Astrocyte of the cerebellum (primary cell): ENCODE measurements at regions not wholly inside any gene's neighbourhood (a gene's known extent, or its start where the extent isn't known, plus 50 kb on each side); places are given as distances from the start of the nearest gene placed in this dataset.
"Not testable (repeated sequence)": the region's sequence is repeated elsewhere in the genome, so short reads cannot be mapped to it uniquely, and the experiment has no call there.

ENCODE experiments used
- DNase-seq: peaks from one replicate; pipeline ENCODE4 v3.0.0-alpha.2; 2011; ENCODE audit warnings: low read depth
- H3K4me3 ChIP-seq: 2 replicates; pipeline ENCODE4 v1.5.1; 2011; ENCODE audit warnings: mild to moderate bottlenecking, low read depth, low read length, moderate library complexity
- in situ Hi-C: cut with HindIII; loops from 2 replicates; pipeline ENCODE4 v1.10.0; 2017; ENCODE audit warnings: low sequenced_read_pairs
- TF ChIP-seq, protein P1 (sequence below): IDR thresholded peaks from 2 replicates; pipeline ENCODE4 v1.5.1; 2012; ENCODE audit warnings: low read length, low read depth, moderate library complexity, mild to moderate bottlenecking; ENCODE audit errors: missing control alignments

DNA sequence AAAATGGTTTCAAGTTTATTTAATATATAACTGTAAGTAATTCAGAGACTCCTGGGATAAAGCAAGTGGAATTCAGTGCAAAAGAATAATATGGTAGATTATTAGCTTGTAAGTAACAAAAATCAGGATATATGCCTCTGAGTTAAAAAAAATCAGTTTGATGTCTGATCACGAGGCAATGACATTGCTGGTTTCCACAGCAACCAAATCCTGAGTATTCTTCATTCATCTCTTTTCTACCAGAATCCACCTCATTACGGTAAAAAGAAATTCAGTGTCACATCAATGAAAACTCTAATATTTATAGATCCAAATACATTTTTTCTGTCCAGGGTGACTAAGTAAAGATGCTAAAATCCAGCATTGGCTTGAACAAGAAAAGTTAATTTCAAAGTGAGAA is 642.3 kb upstream of the TMPRSS15 start:
- DNase-seq = no peak
- in situ Hi-C loops = no loop called here
- no peak overlapping the region for H3K4me3 ChIP-seq
- TF ChIP-seq, protein P1, sequence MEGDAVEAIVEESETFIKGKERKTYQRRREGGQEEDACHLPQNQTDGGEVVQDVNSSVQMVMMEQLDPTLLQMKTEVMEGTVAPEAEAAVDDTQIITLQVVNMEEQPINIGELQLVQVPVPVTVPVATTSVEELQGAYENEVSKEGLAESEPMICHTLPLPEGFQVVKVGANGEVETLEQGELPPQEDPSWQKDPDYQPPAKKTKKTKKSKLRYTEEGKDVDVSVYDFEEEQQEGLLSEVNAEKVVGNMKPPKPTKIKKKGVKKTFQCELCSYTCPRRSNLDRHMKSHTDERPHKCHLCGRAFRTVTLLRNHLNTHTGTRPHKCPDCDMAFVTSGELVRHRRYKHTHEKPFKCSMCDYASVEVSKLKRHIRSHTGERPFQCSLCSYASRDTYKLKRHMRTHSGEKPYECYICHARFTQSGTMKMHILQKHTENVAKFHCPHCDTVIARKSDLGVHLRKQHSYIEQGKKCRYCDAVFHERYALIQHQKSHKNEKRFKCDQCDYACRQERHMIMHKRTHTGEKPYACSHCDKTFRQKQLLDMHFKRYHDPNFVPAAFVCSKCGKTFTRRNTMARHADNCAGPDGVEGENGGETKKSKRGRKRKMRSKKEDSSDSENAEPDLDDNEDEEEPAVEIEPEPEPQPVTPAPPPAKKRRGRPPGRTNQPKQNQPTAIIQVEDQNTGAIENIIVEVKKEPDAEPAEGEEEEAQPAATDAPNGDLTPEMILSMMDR = no peak

DNA sequence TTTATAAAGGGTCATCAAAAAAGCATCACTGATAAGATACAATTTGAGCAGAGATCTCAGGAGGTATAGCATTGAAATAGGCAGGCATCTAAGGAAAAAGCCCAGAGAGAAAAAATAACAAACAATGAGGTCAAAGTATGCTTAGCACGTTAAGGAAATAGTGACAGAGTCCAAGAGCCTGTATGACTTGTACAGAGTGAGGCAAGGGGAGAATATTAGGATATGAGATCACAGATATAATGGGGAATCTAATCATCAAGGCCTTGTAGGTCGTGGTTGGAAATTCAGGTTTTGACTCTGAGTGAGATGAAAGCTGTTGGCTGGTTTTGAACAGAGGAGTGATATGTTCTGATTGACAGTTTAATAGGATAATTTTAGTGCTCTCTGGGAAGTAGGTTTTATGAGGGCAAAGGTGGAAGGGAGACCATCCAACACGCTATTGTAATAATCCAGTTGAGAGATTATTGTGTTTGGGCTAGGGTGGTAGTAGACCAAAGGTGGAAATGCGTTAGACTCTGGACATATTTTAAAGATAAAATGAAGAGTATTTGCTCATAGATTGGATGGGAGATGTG is 644.6 kb upstream of the TMPRSS15 start:
- no peak for DNase-seq
- in situ Hi-C loops = no loop called here
- H3K4me3 ChIP-seq = no peak overlapping the region
- TF ChIP-seq, protein P1 = no peak

DNA sequence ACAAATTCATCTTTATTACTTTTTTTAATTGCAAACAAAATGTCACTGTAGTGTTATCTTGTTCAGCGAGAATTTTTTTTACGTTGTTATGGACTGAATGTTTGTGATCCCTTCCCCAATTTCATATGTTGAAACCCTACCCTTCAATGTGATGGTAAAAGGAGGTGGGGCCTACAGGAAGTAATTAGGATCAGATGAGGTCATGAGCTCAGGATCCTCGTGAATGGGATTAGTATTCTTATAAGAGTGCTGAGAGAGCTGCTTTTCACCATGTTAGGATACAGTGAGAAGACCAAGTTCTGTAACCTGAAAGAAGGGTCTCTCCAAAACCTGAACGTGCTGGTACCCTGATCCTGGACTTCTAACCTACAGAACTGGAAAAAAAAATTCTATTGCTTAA is 646.0 kb upstream of the TMPRSS15 start:
- H3K4me3 ChIP-seq = no peak overlapping the region
- in situ Hi-C loops = no loop called here
- no peak for DNase-seq
- TF ChIP-seq, protein P1 = no peak

DNA sequence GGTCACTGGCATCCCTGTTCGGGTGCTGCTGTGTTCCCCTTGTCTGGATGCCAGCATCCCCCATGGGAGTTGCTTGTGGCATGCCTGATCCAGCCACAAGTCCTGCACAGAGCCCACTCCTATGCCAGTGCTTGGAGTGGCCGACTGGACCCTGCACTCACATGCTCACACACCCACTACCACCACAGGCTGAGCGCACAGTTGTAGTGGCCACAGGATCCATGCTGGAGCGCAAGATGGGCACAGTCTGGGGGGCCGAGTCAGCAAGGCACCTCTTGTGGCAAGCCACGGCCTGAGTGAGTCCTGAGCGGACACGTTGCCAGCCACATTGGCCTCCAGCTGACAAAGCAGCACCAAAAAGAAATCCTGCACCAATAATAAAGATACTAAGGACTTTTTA is 661.6 kb upstream of the TMPRSS15 start:
- TF ChIP-seq, protein P1 = no peak
- in situ Hi-C loops = no loop called here
- H3K4me3 ChIP-seq = no peak overlapping the region
- no peak for DNase-seq

DNA sequence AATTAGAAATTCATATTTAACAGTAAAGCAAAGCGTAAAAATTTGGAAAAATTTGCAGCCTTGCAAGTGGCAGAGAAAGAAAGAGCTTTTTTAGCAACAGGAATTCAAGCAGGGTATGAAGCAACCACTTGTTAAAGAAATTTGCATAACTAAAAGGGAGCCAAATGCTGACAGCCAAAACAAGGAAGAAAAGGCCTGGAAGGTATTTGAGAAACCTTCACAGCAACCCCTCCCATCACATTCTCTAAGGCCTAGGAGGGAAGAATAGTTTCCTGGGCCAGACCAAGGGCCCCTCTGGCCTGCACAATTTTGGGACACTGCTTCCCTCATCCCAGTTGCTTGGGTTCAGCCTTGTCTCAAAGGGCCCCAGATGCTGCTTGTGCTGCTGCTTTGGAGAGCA is 672.4 kb upstream of the TMPRSS15 start:
- TF ChIP-seq, protein P1 = no peak
- in situ Hi-C loops = no loop called here
- no peak overlapping the region for H3K4me3 ChIP-seq
- DNase-seq = no peak

DNA sequence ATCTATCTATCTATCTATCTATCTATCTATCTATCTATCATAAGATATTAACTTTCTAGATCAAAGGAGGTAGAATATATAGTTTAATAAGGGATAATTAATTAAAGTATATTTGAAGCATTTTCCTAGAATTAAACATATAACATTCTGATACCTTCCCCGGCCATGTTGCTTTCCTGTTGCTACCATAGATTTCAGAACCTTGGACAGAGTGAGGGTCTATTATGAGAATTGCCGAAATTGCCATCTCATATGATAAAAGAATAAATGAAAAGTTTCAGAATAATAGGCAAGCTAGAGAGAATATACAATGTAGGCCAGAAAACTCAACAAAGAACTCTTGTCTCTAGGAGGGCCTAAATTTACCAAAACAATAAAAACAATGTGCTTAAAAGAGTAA is 706.1 kb upstream of the TMPRSS15 start:
- in situ Hi-C loops = no loop called here
- TF ChIP-seq, protein P1 = no peak
- no peak for DNase-seq
- H3K4me3 ChIP-seq = no peak overlapping the region

DNA sequence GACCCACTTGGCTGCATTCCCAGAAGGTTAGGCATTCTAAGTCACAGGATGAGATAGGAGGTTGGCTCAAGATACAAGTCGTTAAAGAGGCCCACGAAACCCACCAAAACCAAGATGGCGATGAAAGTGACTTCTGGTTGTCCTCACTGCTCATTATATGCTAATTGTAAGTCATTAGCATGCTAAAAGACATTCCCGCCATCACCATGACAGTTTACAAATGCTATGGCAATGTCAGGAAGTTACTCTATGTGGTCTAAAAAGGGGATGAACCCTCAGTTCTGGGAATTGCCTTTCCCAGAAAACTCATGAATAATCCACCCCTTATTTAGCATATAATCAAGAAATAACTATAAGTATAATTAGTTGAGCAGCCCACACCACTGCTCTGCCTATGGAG is 715.7 kb upstream of the TMPRSS15 start:
- DNase-seq, H3K4me3 ChIP-seq, in situ Hi-C loops: not testable (repeated sequence)
